Kidney (tissue), 13 donors: ENCODE measurements at regions not wholly inside any gene's neighbourhood (a gene's known extent, or its start where the extent isn't known, plus 50 kb on each side); places are given as distances from the start of the nearest gene placed in this dataset.

Source experiments
- DNase-seq, 5 donors: peaks; one replicate each; pipeline ENCODE4 v3.0.0-alpha.2; 2013 to 2020
- FAIRE-seq: peaks from 2 replicates; lab custom pipeline; 2012; peaks lifted over from hg19 to GRCh38; lab: Jason Lieb, UNC
- H3K27ac ChIP-seq, 2 donors: one replicate each; pipeline ENCODE4 v1.7.0; 2013; ENCODE audit warnings: low read depth in 2 of 2, low read length in 2 of 2, inconsistent platforms in 1 of 2
- H3K27me3 ChIP-seq: one replicate; pipeline ENCODE4 v1.7.1; 2013; ENCODE audit warnings: low read length, inconsistent platforms; ENCODE audit not compliant: control insufficient read depth, insufficient read depth
- H3K36me3 ChIP-seq, 3 donors: one replicate each; pipeline versions ENCODE4 v1.7.0 to v1.7.1; 2013; ENCODE audit warnings: low read length in 3 of 3, control low read depth in 1 of 3, inconsistent platforms in 1 of 3; ENCODE audit not compliant: insufficient read depth in 3 of 3, control insufficient read depth in 2 of 3
- H3K4me1 ChIP-seq, 3 donors: one replicate each; pipeline versions ENCODE4 v1.7.0 to v1.7.1; 2013; ENCODE audit warnings: low read length in 3 of 3, inconsistent platforms in 1 of 3, low read depth in 1 of 3; ENCODE audit not compliant: control insufficient read depth in 2 of 3, insufficient read depth in 2 of 3
- H3K4me3 ChIP-seq, 3 donors: one replicate each; pipeline versions ENCODE4 v1.7.0 to v1.8.1; 2013; ENCODE audit warnings: low read length in 3 of 3, control low read depth in 1 of 3, inconsistent platforms in 1 of 3
- H3K9ac ChIP-seq, 3 donors: one replicate each; pipeline versions ENCODE4 v1.7.0 to v1.7.1; 2013; ENCODE audit warnings: low read length in 3 of 3, control low read depth in 1 of 3, inconsistent platforms in 1 of 3
- H3K9me3 ChIP-seq, 3 donors: one replicate each; pipeline versions ENCODE4 v1.7.0 to v1.7.1; 2013; ENCODE audit warnings: low read length in 3 of 3, control low read depth in 1 of 3, inconsistent platforms in 1 of 3; ENCODE audit not compliant: control insufficient read depth in 2 of 3, insufficient read depth in 1 of 3
- intact Hi-C: fragments of 100-400 bp; cut with DNase I; formaldehyde crosslinking; loops from one replicate; pipeline ENCODE4 v1.11.1; 2022
- TF ChIP-seq, protein P1 (sequence below): IDR thresholded peaks from 3 replicates; pipeline ENCODE4 v1.5.1; 2012; ENCODE audit warnings: mild to moderate bottlenecking, moderate library complexity, borderline replicate concordance; ENCODE audit not compliant: insufficient read depth; ENCODE audit errors: extremely low read depth
- donor health status: control.
- donor health status: control.
- donor health status: control.
- donor health status: control.
- donor health status: control.
- donor health status: DM: yes; HTN: yes; CAD: no.
- donor health status: Normal renal cell carcinoma (clear cell type).

DNA sequence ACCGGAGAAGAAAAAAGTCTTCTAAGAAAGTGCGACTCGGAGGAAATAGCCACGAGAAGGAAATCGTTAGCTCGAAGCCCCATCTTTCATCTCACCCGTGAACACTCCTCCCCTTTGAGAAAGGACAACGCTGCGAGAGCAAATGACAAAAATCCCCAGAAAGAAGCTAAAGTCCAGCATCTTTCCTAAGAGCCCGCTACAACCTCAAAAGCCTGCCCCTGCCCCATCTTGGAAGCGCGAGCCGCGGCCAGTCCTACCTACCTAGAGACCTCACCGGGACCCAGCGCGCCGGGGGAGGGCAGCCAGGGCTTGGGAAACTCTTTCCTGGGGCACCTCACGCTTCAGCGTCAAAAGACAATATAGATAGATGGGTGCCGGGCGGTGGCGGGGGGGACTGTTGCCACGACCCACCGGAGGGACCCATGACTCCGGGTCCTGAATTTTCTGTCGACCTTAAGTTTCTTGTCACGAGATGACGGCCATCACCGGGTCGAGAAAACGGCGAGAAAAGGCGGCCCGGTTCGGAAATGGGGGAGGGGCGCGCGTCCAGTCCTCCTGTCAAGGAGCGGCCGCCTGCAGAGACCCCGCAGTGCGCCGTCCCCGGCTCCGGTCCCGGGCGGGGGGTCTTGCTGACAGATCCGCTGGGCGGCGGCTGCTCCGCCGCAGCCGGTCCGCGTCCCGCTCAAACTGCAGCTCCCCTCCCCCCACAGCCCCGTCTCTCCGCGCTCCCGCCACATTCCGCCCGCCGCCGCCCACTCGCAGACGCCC, 65.9 kb downstream of the KCNRG start:
- H3K4me1 ChIP-seq: peaks cover 0 to 11% (median 8%) of the 10 kb centered on the region in 3 donors
- H3K27ac ChIP-seq: peak overlapping the region; percentile 58 to 79
- FAIRE-seq (no peak), DNase-seq (peak in 4 of 5 donors; percentile 51 to 89 (median 72))
- TF ChIP-seq, protein P1, sequence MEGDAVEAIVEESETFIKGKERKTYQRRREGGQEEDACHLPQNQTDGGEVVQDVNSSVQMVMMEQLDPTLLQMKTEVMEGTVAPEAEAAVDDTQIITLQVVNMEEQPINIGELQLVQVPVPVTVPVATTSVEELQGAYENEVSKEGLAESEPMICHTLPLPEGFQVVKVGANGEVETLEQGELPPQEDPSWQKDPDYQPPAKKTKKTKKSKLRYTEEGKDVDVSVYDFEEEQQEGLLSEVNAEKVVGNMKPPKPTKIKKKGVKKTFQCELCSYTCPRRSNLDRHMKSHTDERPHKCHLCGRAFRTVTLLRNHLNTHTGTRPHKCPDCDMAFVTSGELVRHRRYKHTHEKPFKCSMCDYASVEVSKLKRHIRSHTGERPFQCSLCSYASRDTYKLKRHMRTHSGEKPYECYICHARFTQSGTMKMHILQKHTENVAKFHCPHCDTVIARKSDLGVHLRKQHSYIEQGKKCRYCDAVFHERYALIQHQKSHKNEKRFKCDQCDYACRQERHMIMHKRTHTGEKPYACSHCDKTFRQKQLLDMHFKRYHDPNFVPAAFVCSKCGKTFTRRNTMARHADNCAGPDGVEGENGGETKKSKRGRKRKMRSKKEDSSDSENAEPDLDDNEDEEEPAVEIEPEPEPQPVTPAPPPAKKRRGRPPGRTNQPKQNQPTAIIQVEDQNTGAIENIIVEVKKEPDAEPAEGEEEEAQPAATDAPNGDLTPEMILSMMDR: no peak
- H3K27me3 ChIP-seq: no peaks in the 10 kb centered on the region
- peak overlapping the region; percentile 59 to 90 (median 73) for H3K9ac ChIP-seq
- no peaks in the 10 kb centered on the region for H3K36me3 ChIP-seq
- peak overlapping the region; percentile 82 to 95 (median 87) for H3K4me3 ChIP-seq
- no peaks in the 10 kb centered on the region for H3K9me3 ChIP-seq
- intact Hi-C loops: no loop called here

GRCh38 chr13:50081679-50082425, 66.6 kb downstream of the KCNRG start:
- DNase-seq (peak; percentile 99 to 100 (median 99)), FAIRE-seq (peak; percentile 94)
- intact Hi-C loops: no loop called here
- peak overlapping the region; percentile 71 to 90 (median 76) for H3K9ac ChIP-seq
- H3K36me3 ChIP-seq: no peaks in the 10 kb centered on the region
- peak overlapping the region; percentile 82 to 95 (median 87) for H3K4me3 ChIP-seq
- H3K9me3 ChIP-seq: no peaks in the 10 kb centered on the region
- H3K27me3 ChIP-seq: no peaks in the 10 kb centered on the region
- TF ChIP-seq, protein P1: no peak
- peaks cover 0 to 11% (median 8%) of the 10 kb centered on the region in 3 donors for H3K4me1 ChIP-seq
- peak overlapping the region; percentile 82 to 84 for H3K27ac ChIP-seq

- FAIRE-seq (peak; percentile 29), DNase-seq (peak; percentile 91 to 95 (median 92))
- H3K9ac ChIP-seq: peak overlapping the region; percentile 66 to 90 (median 76)
- intact Hi-C loops: no loop called here
- no peaks in the 10 kb centered on the region for H3K27me3 ChIP-seq
- peak overlapping the region; percentile 82 to 84 for H3K27ac ChIP-seq
- H3K9me3 ChIP-seq: no peaks in the 10 kb centered on the region
- H3K36me3 ChIP-seq: no peaks in the 10 kb centered on the region
- peaks cover 0 to 11% (median 8%) of the 10 kb centered on the region in 3 donors for H3K4me1 ChIP-seq
- H3K4me3 ChIP-seq: peak overlapping the region; percentile 82 to 95 (median 86)
- TF ChIP-seq, protein P1: no peak
Measured at GRCh38 chr13:50082426-50083281, 67.4 kb downstream of the KCNRG start.
